ENCODE measurements at regions not wholly inside any gene's neighbourhood (a gene's known extent, or its start where the extent isn't known, plus 50 kb on each side); places are given as distances from the start of the nearest gene placed in this dataset.

DNA sequence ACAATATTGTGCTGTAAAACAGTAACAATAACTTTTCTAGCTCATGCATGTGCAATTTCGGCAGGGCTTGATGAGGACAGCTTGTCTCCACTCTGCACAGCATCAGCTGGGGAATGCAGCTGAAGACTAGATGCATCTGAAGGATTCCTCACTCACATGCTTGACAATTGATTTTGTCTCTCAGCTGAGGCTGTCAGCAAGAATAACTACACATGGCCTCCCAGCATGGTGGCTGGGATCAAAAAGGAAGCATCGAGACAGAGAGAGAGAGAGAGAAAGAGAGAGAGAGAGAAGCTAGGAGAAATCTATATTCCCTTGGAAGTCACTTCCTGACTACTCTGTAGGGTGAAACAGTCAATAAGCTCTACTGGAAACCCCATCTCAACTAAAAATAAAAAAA, 487.1 kb downstream of the PLOD2 start:
- no peaks in the 10 kb centered on the region for H3K9me3 ChIP-seq (ENCODE audit: control insufficient read depth in 4 of 4, low read length in 3 of 4)
- DNase-seq (ENCODE audit: low spot score): no peak
- no peak for TF ChIP-seq GABPA (IDR thresholded peaks at IDR 0.05 in 1 of 2, conservative IDR thresholded peaks at IDR 0.05 in 1 of 2)
- TF ChIP-seq, protein P1, sequence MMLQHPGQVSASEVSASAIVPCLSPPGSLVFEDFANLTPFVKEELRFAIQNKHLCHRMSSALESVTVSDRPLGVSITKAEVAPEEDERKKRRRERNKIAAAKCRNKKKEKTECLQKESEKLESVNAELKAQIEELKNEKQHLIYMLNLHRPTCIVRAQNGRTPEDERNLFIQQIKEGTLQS (IDR thresholded peaks at IDR 0.05): no peak
- TF ChIP-seq NR2F2 (IDR thresholded peaks at IDR 0.05): no peak
- TF ChIP-seq SP1 (IDR thresholded peaks at IDR 0.05): no peak
- no peak for TF ChIP-seq RXRA (IDR thresholded peaks at IDR 0.05)
- TF ChIP-seq TAF1 (conservative IDR thresholded peaks at IDR 0.05): no peak
- TF ChIP-seq, protein P2, sequence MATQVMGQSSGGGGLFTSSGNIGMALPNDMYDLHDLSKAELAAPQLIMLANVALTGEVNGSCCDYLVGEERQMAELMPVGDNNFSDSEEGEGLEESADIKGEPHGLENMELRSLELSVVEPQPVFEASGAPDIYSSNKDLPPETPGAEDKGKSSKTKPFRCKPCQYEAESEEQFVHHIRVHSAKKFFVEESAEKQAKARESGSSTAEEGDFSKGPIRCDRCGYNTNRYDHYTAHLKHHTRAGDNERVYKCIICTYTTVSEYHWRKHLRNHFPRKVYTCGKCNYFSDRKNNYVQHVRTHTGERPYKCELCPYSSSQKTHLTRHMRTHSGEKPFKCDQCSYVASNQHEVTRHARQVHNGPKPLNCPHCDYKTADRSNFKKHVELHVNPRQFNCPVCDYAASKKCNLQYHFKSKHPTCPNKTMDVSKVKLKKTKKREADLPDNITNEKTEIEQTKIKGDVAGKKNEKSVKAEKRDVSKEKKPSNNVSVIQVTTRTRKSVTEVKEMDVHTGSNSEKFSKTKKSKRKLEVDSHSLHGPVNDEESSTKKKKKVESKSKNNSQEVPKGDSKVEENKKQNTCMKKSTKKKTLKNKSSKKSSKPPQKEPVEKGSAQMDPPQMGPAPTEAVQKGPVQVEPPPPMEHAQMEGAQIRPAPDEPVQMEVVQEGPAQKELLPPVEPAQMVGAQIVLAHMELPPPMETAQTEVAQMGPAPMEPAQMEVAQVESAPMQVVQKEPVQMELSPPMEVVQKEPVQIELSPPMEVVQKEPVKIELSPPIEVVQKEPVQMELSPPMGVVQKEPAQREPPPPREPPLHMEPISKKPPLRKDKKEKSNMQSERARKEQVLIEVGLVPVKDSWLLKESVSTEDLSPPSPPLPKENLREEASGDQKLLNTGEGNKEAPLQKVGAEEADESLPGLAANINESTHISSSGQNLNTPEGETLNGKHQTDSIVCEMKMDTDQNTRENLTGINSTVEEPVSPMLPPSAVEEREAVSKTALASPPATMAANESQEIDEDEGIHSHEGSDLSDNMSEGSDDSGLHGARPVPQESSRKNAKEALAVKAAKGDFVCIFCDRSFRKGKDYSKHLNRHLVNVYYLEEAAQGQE (IDR thresholded peaks at IDR 0.05): no peak
- no peak for TF ChIP-seq FOXA1 (IDR thresholded peaks at IDR 0.05)
- TF ChIP-seq RAD21 (IDR thresholded peaks at IDR 0.05): no peak
- no peak overlapping the region for H3K4me3 ChIP-seq (ENCODE audit: low read depth in 1 of 3, low read length in 3 of 3)
- 59% methylated on average over 2 of the region's 2 CpGs for WGBS
- no peaks in the 10 kb centered on the region for H3K27me3 ChIP-seq (ENCODE audit: control insufficient read depth in 4 of 4, insufficient read depth in 4 of 4, low read length in 3 of 4)
- no peak overlapping the region for H3K27ac ChIP-seq (ENCODE audit: low read depth in 1 of 2, low read length in 2 of 2)
- no peaks in the 10 kb centered on the region for H3K4me1 ChIP-seq (ENCODE audit: control insufficient read depth in 4 of 4, insufficient read depth in 4 of 4, low read length in 3 of 4)
- H3K9ac ChIP-seq (ENCODE audit: low read depth in 1 of 2, low read length in 2 of 2): no peak overlapping the region
- H3K36me3 ChIP-seq (ENCODE audit: control insufficient read depth in 4 of 4, insufficient read depth in 3 of 4, low read depth in 1 of 4, low read length in 3 of 4): no peaks in the 10 kb centered on the region

DNA sequence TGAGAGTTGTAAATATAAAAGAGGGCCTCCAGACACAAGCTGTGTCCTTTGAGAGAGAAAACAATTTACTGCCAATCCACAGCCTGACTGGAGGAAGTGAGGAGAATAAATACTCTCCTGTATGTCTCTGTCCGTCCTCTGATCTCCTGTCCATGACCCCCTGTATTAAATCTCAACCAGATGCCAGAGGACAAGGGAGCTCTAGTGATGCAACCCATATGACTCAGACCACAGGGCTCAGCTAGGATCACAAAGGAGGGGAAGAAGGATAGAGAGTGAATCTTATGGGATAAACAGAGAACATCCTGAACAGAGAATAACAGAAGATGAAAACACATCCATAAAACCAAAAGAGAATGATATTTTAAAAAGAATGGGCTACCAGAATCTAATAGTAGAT, 482.6 kb downstream of the PLOD2 start:
- Histone ChIP-seq H3K9ac (ENCODE audit: low read depth in 1 of 2, low read length in 2 of 2) (no peak overlapping the region), H3K4me1 (ENCODE audit: control insufficient read depth in 4 of 4, insufficient read depth in 4 of 4, low read length in 3 of 4) (no peaks in the 10 kb centered on the region), H3K27me3 (ENCODE audit: control insufficient read depth in 4 of 4, insufficient read depth in 4 of 4, low read length in 3 of 4) (no peaks in the 10 kb centered on the region), H3K27ac (ENCODE audit: low read depth in 1 of 2, low read length in 2 of 2) (no peak overlapping the region), H3K4me3 (ENCODE audit: low read depth in 1 of 3, low read length in 3 of 3) (no peak overlapping the region), H3K9me3 (ENCODE audit: control insufficient read depth in 4 of 4, low read length in 3 of 4) (no peaks in the 10 kb centered on the region), H3K36me3 (ENCODE audit: control insufficient read depth in 4 of 4, insufficient read depth in 3 of 4, low read depth in 1 of 4, low read length in 3 of 4) (no peaks in the 10 kb centered on the region)
- no peak for DNase-seq (ENCODE audit: low spot score)
- TF ChIP-seq FOXA1 (IDR thresholded peaks at IDR 0.05): no peak
- TF ChIP-seq, protein P3, sequence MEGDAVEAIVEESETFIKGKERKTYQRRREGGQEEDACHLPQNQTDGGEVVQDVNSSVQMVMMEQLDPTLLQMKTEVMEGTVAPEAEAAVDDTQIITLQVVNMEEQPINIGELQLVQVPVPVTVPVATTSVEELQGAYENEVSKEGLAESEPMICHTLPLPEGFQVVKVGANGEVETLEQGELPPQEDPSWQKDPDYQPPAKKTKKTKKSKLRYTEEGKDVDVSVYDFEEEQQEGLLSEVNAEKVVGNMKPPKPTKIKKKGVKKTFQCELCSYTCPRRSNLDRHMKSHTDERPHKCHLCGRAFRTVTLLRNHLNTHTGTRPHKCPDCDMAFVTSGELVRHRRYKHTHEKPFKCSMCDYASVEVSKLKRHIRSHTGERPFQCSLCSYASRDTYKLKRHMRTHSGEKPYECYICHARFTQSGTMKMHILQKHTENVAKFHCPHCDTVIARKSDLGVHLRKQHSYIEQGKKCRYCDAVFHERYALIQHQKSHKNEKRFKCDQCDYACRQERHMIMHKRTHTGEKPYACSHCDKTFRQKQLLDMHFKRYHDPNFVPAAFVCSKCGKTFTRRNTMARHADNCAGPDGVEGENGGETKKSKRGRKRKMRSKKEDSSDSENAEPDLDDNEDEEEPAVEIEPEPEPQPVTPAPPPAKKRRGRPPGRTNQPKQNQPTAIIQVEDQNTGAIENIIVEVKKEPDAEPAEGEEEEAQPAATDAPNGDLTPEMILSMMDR (IDR thresholded peaks at IDR 0.05; ENCODE audit: low read depth, low read length, missing input control): no peak
- TF ChIP-seq FOXA2 (IDR thresholded peaks at IDR 0.05): no peak
- TF ChIP-seq, protein P4, sequence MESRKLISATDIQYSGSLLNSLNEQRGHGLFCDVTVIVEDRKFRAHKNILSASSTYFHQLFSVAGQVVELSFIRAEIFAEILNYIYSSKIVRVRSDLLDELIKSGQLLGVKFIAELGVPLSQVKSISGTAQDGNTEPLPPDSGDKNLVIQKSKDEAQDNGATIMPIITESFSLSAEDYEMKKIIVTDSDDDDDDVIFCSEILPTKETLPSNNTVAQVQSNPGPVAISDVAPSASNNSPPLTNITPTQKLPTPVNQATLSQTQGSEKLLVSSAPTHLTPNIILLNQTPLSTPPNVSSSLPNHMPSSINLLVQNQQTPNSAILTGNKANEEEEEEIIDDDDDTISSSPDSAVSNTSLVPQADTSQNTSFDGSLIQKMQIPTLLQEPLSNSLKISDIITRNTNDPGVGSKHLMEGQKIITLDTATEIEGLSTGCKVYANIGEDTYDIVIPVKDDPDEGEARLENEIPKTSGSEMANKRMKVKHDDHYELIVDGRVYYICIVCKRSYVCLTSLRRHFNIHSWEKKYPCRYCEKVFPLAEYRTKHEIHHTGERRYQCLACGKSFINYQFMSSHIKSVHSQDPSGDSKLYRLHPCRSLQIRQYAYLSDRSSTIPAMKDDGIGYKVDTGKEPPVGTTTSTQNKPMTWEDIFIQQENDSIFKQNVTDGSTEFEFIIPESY (IDR thresholded peaks at IDR 0.05): no peak
- TF ChIP-seq JUND (IDR thresholded peaks at IDR 0.05): no peak
- TF ChIP-seq SP1 (IDR thresholded peaks at IDR 0.05): no peak
- TF ChIP-seq, protein P1 (IDR thresholded peaks at IDR 0.05): no peak
- no peak for TF ChIP-seq EGR1 (IDR thresholded peaks at IDR 0.05; ENCODE audit: low read depth in 2 of 2)
- no peak for TF ChIP-seq HNF4A (conservative IDR thresholded peaks at IDR 0.05)
- TF ChIP-seq, protein P5, sequence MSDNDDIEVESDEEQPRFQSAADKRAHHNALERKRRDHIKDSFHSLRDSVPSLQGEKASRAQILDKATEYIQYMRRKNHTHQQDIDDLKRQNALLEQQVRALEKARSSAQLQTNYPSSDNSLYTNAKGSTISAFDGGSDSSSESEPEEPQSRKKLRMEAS (IDR thresholded peaks at IDR 0.05): no peak
- TF ChIP-seq, protein P2 (IDR thresholded peaks at IDR 0.05): no peak
- TF ChIP-seq RXRA (IDR thresholded peaks at IDR 0.05): no peak
- TF ChIP-seq HNF4G (IDR thresholded peaks at IDR 0.05): no peak
- no peak for TF ChIP-seq GABPA (IDR thresholded peaks at IDR 0.05 in 1 of 2, conservative IDR thresholded peaks at IDR 0.05 in 1 of 2)
- 69% methylated on average over 1 of the region's 1 CpG for WGBS
